HCT116 (cell line): ENCODE measurements at regions not wholly inside any gene's neighbourhood (a gene's known extent, or its start where the extent isn't known, plus 50 kb on each side); places are given as distances from the start of the nearest gene placed in this dataset.

ENCODE experiments used
- ATAC-seq: fragments of 200-7000 bp; cut with Tn5 transposase; 2 replicates; pipeline ENCODE4 v1.9.1; 2020; ENCODE audit warnings: mild to moderate bottlenecking, moderate library complexity
- BruUV-seq: library from RNA; stranded (reverse); fragments of 400-500 nt; replicated peaks from 2 replicates; lab custom pipeline; 2021; lab: Mats Ljungman, UMichigan
- CTCF ChIA-PET: fragments of 300-600 bp; sonication (Branson Sonifier 250); formaldehyde crosslinking; loops from one replicate; lab custom pipeline; 2021; ENCODE audit warnings: antibody characterized with exemption; lab: Charles Lee
- POLR2A ChIA-PET: fragments of 300-600, 350-600 bp; sonication (Branson Sonifier 250); formaldehyde crosslinking; loops from one replicate; lab custom pipeline; 2021; ENCODE audit warnings: antibody characterized with exemption; lab: Charles Lee
- RAD21 ChIA-PET, 2 experiments: fragments of 300-600 bp; sonication (Branson Sonifier 250); formaldehyde crosslinking; loops; one replicate each; lab custom pipeline; 2023; ENCODE audit warnings: low total read pairs in 2 of 2; ENCODE audit not compliant: uncharacterized antibody in 2 of 2, unreplicated experiment in 2 of 2, low non-redundant PET in 1 of 2; lab: Charles Lee
- DNase-seq: peaks from one replicate; pipeline ENCODE4 v3.0.0-alpha.2; 2010; ENCODE audit warnings: low read depth, low spot score
- H2AFZ ChIP-seq: fragments of 200-600 bp; shearing (Covaris generic), sonication (generic); 2 replicates; pipeline ENCODE4 v1.6.1; 2017; ENCODE audit warnings: low read depth, mixed run types, mixed read lengths, antibody characterized with exemption, low read length; ENCODE audit not compliant: poor library complexity, severe bottlenecking
- H3K27ac ChIP-seq: 2 replicates; pipeline ENCODE4 v1.5.1; 2012; ENCODE audit warnings: low read depth, low read length
- H3K27me3 ChIP-seq: fragments of 200-600 bp; sonication (generic); 2 replicates; pipeline ENCODE4 v1.6.1; 2016; ENCODE audit warnings: mixed run types, low read length, mixed read lengths; ENCODE audit not compliant: insufficient read depth
- H3K36me3 ChIP-seq, 2 experiments: fragments of 200-500 bp in 1 of 2; fragments of 200-600 bp in 1 of 2; sonication (Bioruptor generic) in 1 of 2; sonication (generic) in 1 of 2; 2 replicates each; pipeline versions ENCODE4 v1.5.1 to v1.6.1; 2014 to 2016; ENCODE audit warnings: low read length in 2 of 2, inconsistent platforms in 1 of 2, mixed read lengths in 1 of 2, mixed run types in 1 of 2; ENCODE audit not compliant: insufficient read depth in 2 of 2, control insufficient read depth in 1 of 2
- H3K4me1 ChIP-seq, 2 experiments: fragments of 200-600 bp in 1 of 2; sonication (generic) in 1 of 2; 2 replicates each; pipeline versions ENCODE4 v1.5.1 to v1.6.1; 2012 to 2017; ENCODE audit warnings: low read length in 2 of 2, inconsistent platforms in 1 of 2, mild to moderate bottlenecking in 1 of 2, mixed read lengths in 1 of 2, mixed run types in 1 of 2, moderate library complexity in 1 of 2; ENCODE audit not compliant: insufficient read depth in 2 of 2, control insufficient read depth in 1 of 2
- H3K4me2 ChIP-seq: fragments of 200-600 bp; sonication (generic); 2 replicates; pipeline ENCODE4 v1.6.1; 2017; ENCODE audit warnings: mixed run types, low read length, mixed read lengths
- H3K4me3 ChIP-seq, 2 experiments: fragments of 200-600 bp in 1 of 2; sonication (generic) in 1 of 2; replicated peaks in 1 of 2; 2 replicates each; pipeline ENCODE4 v1.5.1; 2011 to 2016; ENCODE audit warnings: low read length in 2 of 2, control low read depth in 1 of 2, low read depth in 1 of 2, mild to moderate bottlenecking in 1 of 2, mixed read lengths in 1 of 2, mixed run types in 1 of 2
- H3K79me2 ChIP-seq: fragments of 200-600 bp; sonication (generic); 2 replicates; pipeline ENCODE4 v1.6.1; 2017; ENCODE audit warnings: mild to moderate bottlenecking, mixed run types, low read length, moderate library complexity, mixed read lengths; ENCODE audit not compliant: insufficient read depth
- H3K9ac ChIP-seq: fragments of 200-600 bp; sonication (generic); 2 replicates; pipeline ENCODE4 v1.6.1; 2016; ENCODE audit warnings: low read length, mixed read lengths
- H3K9me2 ChIP-seq: fragments of 200-600 bp; sonication (generic), shearing (Covaris generic); 2 replicates; pipeline ENCODE4 v1.6.1; 2017; ENCODE audit warnings: mixed run types, mild to moderate bottlenecking, moderate library complexity; ENCODE audit not compliant: insufficient read depth
- H3K9me3 ChIP-seq, 2 experiments: fragments of 200-500 bp in 1 of 2; fragments of 200-600 bp in 1 of 2; sonication (Bioruptor generic) in 1 of 2; sonication (generic) in 1 of 2; 2 replicates each; pipeline ENCODE4 v1.6.1; 2014 to 2017; ENCODE audit warnings: low read length in 2 of 2, mixed read lengths in 2 of 2, inconsistent platforms in 1 of 2, low read depth in 1 of 2, mild to moderate bottlenecking in 1 of 2, mixed run types in 1 of 2, moderate library complexity in 1 of 2; ENCODE audit not compliant: control insufficient read depth in 1 of 2, insufficient read depth in 1 of 2
- H4K20me1 ChIP-seq: fragments of 200-600 bp; sonication (generic), shearing (Covaris generic); 2 replicates; pipeline ENCODE4 v1.6.1; 2017; ENCODE audit warnings: mixed run types, mild to moderate bottlenecking, moderate library complexity; ENCODE audit not compliant: insufficient read depth
- EGR1 ChIP-seq: IDR thresholded peaks from 2 replicates; pipeline ENCODE4 v1.6.1; 2012; ENCODE audit warnings: low read depth
- ELF1 ChIP-seq: IDR thresholded peaks from 2 replicates; pipeline ENCODE4 v1.6.1; 2012; ENCODE audit warnings: low read depth, borderline replicate concordance
- EZH2 ChIP-seq: fragments of 200-600 bp; sonication (generic); IDR thresholded peaks from 2 replicates; pipeline ENCODE4 v1.6.1; 2017; ENCODE audit warnings: antibody characterized with exemption, mixed run types
- EZH2phosphoT487 ChIP-seq: fragments of 200-600 bp; IDR thresholded peaks from 2 replicates; pipeline ENCODE4 v1.6.1; 2018; ENCODE audit warnings: antibody characterized with exemption, borderline replicate concordance
- FOSL1 ChIP-seq: IDR thresholded peaks from 2 replicates; pipeline ENCODE4 v1.6.1; 2012; ENCODE audit warnings: low read depth
- JUND ChIP-seq: IDR thresholded peaks from 2 replicates; pipeline ENCODE4 v1.6.1; 2012
- POLR2AphosphoS5 ChIP-seq: IDR thresholded peaks from 2 replicates; pipeline ENCODE4 v1.6.1; 2011; ENCODE audit warnings: mild to moderate bottlenecking, low read depth, low read length, moderate library complexity
- RAD21 ChIP-seq: IDR thresholded peaks from 2 replicates; pipeline ENCODE4 v1.6.1; 2012; ENCODE audit warnings: low read depth, mild to moderate bottlenecking
- SIN3A ChIP-seq: IDR thresholded peaks from 2 replicates; pipeline ENCODE4 v1.6.1; 2012; ENCODE audit warnings: low read depth
- SP1 ChIP-seq: IDR thresholded peaks from 2 replicates; pipeline ENCODE4 v1.6.1; 2012; ENCODE audit warnings: low read depth
- SRF ChIP-seq: IDR thresholded peaks from 2 replicates; pipeline ENCODE4 v1.6.1; 2012; ENCODE audit warnings: low read depth
- ZFX ChIP-seq: fragments of 450-650 bp; IDR thresholded peaks from 2 replicates; pipeline ENCODE4 v1.6.1; 2017
- ZNF274 ChIP-seq: fragments of 200-500 bp; sonication (Bioruptor generic); IDR thresholded peaks from 2 replicates; pipeline ENCODE4 v1.6.1; 2014; ENCODE audit warnings: mild to moderate bottlenecking, low read depth, low read length, inconsistent platforms
- intact Hi-C: fragments of 100-400 bp; cut with micrococcal nuclease; formaldehyde crosslinking; loops from 2 replicates; pipeline ENCODE4 v1.10.0; 2022
- TF ChIP-seq, protein P1 (sequence below): IDR thresholded peaks from 2 replicates; pipeline ENCODE4 v1.6.1; 2011; ENCODE audit warnings: mild to moderate bottlenecking, low read length, moderate library complexity; ENCODE audit not compliant: insufficient replicate concordance; ENCODE audit errors: extremely low read depth
- TF ChIP-seq, protein P2 (sequence below), 3 experiments: fragments of 200-600 bp in 1 of 3; sonication (generic) in 1 of 3; IDR thresholded peaks in 2 of 3; conservative IDR thresholded peaks in 1 of 3; 2 replicates each; pipeline ENCODE4 v1.5.1; 2012 to 2017; ENCODE audit warnings: low read depth in 2 of 3, low read length in 2 of 3, antibody characterized with exemption in 1 of 3, borderline replicate concordance in 1 of 3, control low read depth in 1 of 3, mild to moderate bottlenecking in 1 of 3, mixed read lengths in 1 of 3, mixed run types in 1 of 3, moderate library complexity in 1 of 3; ENCODE audit not compliant: insufficient read depth in 1 of 3

DNA sequence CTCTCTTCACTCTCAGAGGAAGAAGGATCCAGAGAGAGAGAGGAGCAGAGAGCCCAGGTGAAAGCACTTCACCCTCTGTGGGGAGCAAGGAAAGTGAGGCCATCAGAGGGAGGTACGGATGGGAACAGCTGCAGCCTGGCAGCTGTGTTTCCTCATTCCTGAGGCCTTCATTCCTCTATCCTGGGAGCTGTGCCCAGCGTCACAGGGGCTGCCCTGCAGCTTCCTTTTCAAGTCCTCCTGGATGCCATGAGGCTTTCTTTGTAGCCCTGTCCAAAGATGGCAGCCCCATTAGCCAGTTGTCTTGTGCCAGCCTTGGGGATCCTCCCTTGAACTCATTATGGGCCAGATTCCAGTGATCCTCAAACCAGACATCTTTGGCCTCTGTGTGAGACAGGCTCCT, 76.8 kb upstream of the PCDH8 start:
- no peaks in the 10 kb centered on the region for H3K9me2 ChIP-seq

More for the DNA sequence above, 76.8 kb upstream of the PCDH8 start:
- intact Hi-C loops, result no loop called here
- Histone ChIP-seq H3K4me2 (no peak overlapping the region), H3K27me3 (peaks cover 37% of the 10 kb centered on the region), H3K79me2 (no peaks in the 10 kb centered on the region), H3K4me3 (no peak overlapping the region), H3K9ac (no peak overlapping the region), H2AFZ (no peak overlapping the region), H3K27ac (no peak overlapping the region), H3K9me3 (no peaks in the 10 kb centered on the region), H3K4me1 (no peaks in the 10 kb centered on the region), H3K36me3 (no peaks in the 10 kb centered on the region), H4K20me1 (no peaks in the 10 kb centered on the region)
- POLR2A ChIA-PET, result no interaction called here
- DNase-seq, result no peak
- BruUV-seq, result no TSS peak
- RAD21 ChIA-PET, result no interaction called here
- TF ChIP-seq ELF1 (no peak), ZFX (no peak), SRF (no peak), SP1 (no peak), POLR2AphosphoS5 (no peak), EGR1 (no peak), FOSL1 (no peak), EZH2 (no peak), RAD21 (no peak), SIN3A (no peak), JUND (no peak), ZNF274 (no peak), EZH2phosphoT487 (no peak)
- TF ChIP-seq, protein P1, sequence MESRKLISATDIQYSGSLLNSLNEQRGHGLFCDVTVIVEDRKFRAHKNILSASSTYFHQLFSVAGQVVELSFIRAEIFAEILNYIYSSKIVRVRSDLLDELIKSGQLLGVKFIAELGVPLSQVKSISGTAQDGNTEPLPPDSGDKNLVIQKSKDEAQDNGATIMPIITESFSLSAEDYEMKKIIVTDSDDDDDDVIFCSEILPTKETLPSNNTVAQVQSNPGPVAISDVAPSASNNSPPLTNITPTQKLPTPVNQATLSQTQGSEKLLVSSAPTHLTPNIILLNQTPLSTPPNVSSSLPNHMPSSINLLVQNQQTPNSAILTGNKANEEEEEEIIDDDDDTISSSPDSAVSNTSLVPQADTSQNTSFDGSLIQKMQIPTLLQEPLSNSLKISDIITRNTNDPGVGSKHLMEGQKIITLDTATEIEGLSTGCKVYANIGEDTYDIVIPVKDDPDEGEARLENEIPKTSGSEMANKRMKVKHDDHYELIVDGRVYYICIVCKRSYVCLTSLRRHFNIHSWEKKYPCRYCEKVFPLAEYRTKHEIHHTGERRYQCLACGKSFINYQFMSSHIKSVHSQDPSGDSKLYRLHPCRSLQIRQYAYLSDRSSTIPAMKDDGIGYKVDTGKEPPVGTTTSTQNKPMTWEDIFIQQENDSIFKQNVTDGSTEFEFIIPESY, result no peak
- TF ChIP-seq, protein P2, sequence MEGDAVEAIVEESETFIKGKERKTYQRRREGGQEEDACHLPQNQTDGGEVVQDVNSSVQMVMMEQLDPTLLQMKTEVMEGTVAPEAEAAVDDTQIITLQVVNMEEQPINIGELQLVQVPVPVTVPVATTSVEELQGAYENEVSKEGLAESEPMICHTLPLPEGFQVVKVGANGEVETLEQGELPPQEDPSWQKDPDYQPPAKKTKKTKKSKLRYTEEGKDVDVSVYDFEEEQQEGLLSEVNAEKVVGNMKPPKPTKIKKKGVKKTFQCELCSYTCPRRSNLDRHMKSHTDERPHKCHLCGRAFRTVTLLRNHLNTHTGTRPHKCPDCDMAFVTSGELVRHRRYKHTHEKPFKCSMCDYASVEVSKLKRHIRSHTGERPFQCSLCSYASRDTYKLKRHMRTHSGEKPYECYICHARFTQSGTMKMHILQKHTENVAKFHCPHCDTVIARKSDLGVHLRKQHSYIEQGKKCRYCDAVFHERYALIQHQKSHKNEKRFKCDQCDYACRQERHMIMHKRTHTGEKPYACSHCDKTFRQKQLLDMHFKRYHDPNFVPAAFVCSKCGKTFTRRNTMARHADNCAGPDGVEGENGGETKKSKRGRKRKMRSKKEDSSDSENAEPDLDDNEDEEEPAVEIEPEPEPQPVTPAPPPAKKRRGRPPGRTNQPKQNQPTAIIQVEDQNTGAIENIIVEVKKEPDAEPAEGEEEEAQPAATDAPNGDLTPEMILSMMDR (IDR thresholded peaks at IDR 0.05 in 2 of 3, conservative IDR thresholded peaks at IDR 0.05 in 1 of 3; ENCODE audit: borderline replicate concordance in 1 of 3, insufficient read depth in 1 of 3, low read depth in 2 of 3, low read length in 2 of 3), result no peak
- CTCF ChIA-PET, result no interaction called here
- no peak for ATAC-seq
